ENCODE measurements at regions not wholly inside any gene's neighbourhood (a gene's known extent, or its start where the extent isn't known, plus 50 kb on each side); places are given as distances from the start of the nearest gene placed in this dataset.
A peak's percentile ranks its signal among the peaks of the same experiment; 100 is the strongest.

DNA sequence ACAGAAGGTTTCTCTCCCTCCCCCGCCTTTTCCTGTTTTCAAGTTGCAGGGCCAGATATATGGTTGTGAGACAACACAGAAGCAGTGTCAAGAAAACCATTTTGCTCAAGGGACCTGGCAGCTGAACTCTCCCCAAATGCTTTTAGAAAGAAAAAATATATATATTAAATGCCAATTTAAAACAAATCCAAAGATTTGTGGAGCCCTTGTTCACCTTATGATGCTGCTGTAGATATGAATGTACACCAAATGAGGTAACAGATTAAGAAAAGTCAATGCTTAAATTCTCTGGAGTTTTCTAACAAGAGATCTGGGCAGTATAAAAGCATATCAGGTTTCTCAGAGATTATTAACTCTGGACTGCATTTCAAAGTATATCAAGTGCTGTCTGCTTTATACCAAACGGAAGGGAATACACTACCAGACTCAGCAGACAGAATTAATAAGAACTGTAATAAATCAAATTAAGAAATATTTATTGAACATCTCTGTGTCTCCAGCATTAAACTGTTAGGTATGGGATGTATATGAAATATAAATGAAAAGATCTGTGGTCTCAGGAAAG lies 357.5 kb downstream of the HDGFL1 start:
- TF ChIP-seq, protein P1, sequence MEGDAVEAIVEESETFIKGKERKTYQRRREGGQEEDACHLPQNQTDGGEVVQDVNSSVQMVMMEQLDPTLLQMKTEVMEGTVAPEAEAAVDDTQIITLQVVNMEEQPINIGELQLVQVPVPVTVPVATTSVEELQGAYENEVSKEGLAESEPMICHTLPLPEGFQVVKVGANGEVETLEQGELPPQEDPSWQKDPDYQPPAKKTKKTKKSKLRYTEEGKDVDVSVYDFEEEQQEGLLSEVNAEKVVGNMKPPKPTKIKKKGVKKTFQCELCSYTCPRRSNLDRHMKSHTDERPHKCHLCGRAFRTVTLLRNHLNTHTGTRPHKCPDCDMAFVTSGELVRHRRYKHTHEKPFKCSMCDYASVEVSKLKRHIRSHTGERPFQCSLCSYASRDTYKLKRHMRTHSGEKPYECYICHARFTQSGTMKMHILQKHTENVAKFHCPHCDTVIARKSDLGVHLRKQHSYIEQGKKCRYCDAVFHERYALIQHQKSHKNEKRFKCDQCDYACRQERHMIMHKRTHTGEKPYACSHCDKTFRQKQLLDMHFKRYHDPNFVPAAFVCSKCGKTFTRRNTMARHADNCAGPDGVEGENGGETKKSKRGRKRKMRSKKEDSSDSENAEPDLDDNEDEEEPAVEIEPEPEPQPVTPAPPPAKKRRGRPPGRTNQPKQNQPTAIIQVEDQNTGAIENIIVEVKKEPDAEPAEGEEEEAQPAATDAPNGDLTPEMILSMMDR (IDR thresholded peaks at IDR 0.05), result no peak
- no peak for TF ChIP-seq POLR2A (IDR thresholded peaks at IDR 0.05)
- Histone ChIP-seq H3K27me3 (no peaks in the 10 kb centered on the region), H3K9me3 (no peaks in the 10 kb centered on the region), H3K4me3 (no peak overlapping the region), H3K4me1 (peaks cover 3 to 43% (median 31%) of the 10 kb centered on the region in 12 donors), H3K36me3 (no peaks in the 10 kb centered on the region), H3K27ac (peak overlapping the region in 4 of 12 donors; percentile 4 to 62 (median 22))
- 39 to 60% (median 49%) methylated on average over 2 of the region's 2 CpGs for WGBS, 4 donors
- peak in 3 of 4 donors; percentile 73 to 74 (median 73) for ATAC-seq
- intact Hi-C loops (cut with DNase I), result loop anchor here in 1 of 10 donors (10.0 kb wide), 1 partner anchor 518 kb away; no protein-coding TSS in a partner anchor
- DNase-seq, result peak in 3 of 5 donors; percentile 21 to 32 (median 26)

DNA sequence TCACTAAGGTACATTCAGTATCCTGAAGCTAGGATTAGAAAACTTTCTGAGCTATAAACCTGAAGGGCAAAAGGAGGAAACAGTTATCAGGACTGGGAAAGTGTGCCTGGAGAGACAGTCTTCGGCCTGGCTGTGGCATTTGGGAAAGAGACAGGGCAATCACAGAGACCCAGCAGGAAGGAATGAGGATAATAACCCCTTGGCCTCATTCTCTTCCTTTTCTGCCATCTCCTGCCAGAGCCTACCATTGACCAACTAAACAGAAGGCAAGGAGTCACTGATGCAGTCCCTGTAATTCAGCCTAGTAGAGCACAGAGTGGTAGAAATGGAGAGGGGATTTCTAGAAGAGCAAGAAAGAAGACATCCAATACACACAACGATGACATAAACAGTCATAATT lies 359.4 kb downstream of the HDGFL1 start:
- ATAC-seq (peak in 3 of 4 donors; percentile 15 to 52 (median 19)), DNase-seq (no peak)
- peaks cover 3 to 43% (median 31%) of the 10 kb centered on the region in 12 donors for H3K4me1 ChIP-seq
- intact Hi-C loops (cut with DNase I), result loop anchor here in 1 of 10 donors (10.0 kb wide), 1 partner anchor 516 kb away; no protein-coding TSS in a partner anchor
- no peaks in the 10 kb centered on the region for H3K27me3 ChIP-seq
- WGBS, 4 donors, result 21 to 33% (median 27%) methylated on average over 2 of the region's 2 CpGs
- H3K4me3 ChIP-seq, result no peak overlapping the region
- TF ChIP-seq POLR2A (IDR thresholded peaks at IDR 0.05), result no peak
- TF ChIP-seq, protein P1 (IDR thresholded peaks at IDR 0.05), result no peak
- no peaks in the 10 kb centered on the region for H3K9me3 ChIP-seq
- H3K27ac ChIP-seq, result peak overlapping the region in 10 of 12 donors; percentile 7 to 54 (median 42)
- no peaks in the 10 kb centered on the region for H3K36me3 ChIP-seq

DNA sequence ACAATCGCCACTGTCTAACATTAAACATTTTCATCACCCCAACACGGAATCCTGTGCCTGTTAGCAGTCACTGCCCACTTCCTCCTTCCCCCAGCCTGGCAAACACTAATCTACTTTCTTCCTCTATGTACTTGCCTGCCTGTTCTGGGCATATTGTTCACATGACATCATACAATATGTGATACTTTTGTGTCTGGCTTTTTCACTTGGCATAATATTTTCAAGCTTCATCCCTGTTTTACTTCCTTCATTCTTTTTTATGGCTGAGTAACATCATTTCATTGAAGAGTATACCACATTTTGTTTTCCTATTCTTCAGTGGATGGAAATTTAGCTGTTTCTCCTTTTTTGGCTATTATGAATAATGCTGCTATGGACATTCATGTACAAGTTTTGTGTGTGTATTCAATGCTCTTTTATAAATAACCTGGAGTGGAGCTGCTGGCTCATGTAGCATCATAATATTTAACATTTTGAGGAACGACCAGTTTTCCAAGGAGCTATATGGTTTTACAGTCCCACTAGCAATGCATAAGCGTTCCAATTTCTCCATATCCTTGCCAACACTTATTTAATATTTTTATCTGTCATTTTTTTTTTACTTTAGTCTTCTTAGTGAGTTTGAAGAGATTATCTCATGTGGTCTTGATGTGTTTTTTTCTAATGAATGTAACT lies 360.1 kb downstream of the HDGFL1 start:
- intact Hi-C loops (cut with DNase I), result loop anchor here in 1 of 10 donors (10.0 kb wide), 1 partner anchor 515 kb away; no protein-coding TSS in a partner anchor

More for the DNA sequence above, 360.1 kb downstream of the HDGFL1 start:
- ATAC-seq (peak; percentile 63 to 80 (median 66)), DNase-seq (peak in 1 of 5 donors; percentile 29)
- TF ChIP-seq, protein P1 (IDR thresholded peaks at IDR 0.05), result no peak
- TF ChIP-seq POLR2A (IDR thresholded peaks at IDR 0.05), result no peak
- Histone ChIP-seq H3K9me3 (no peaks in the 10 kb centered on the region), H3K36me3 (no peaks in the 10 kb centered on the region), H3K27me3 (no peaks in the 10 kb centered on the region), H3K27ac (peak overlapping the region in 9 of 12 donors; percentile 17 to 54 (median 43)), H3K4me3 (no peak overlapping the region), H3K4me1 (peaks cover 3 to 43% (median 31%) of the 10 kb centered on the region in 12 donors)
- 39 to 48% (median 43%) methylated on average over 4 of the region's 4 CpGs for WGBS, 4 donors
